OCI-LY3 (cell line): ENCODE measurements at regions not wholly inside any gene's neighbourhood (a gene's known extent, or its start where the extent isn't known, plus 50 kb on each side); places are given as distances from the start of the nearest gene placed in this dataset.

Experiments used
- H2AFZ ChIP-seq: fragments of 200-600, 300-600 bp; shearing (Covaris generic); 2 replicates; pipeline ENCODE4 v1.6.0; 2014; ENCODE audit warnings: antibody characterized with exemption, low read depth, low read length
- H3K27ac ChIP-seq: fragments of 200-600, 300-600 bp; sonication (generic); 2 replicates; pipeline ENCODE4 v1.5.1; 2014; ENCODE audit warnings: mild to moderate bottlenecking, low read length, moderate library complexity, mixed read lengths
- H3K27me3 ChIP-seq: fragments of 200-600, 300-600 bp; sonication (generic); 2 replicates; pipeline ENCODE4 v1.6.1; 2014; ENCODE audit warnings: low read depth, low read length, mixed read lengths
- H3K36me3 ChIP-seq: fragments of 200-600, 300-600 bp; sonication (generic); replicated peaks from 2 replicates; pipeline ENCODE3; 2014; ENCODE audit warnings: low read depth, low read length, mixed read lengths
- H3K4me1 ChIP-seq: fragments of 300-600, 200-600 bp; sonication (generic); 2 replicates; pipeline ENCODE4 v1.6.1; 2014; ENCODE audit warnings: low read length, mixed read lengths
- H3K4me2 ChIP-seq: fragments of 200-600, 300-600 bp; sonication (generic); 2 replicates; pipeline ENCODE4 v1.6.1; 2014; ENCODE audit warnings: low read length, mixed read lengths
- H3K4me3 ChIP-seq: fragments of 300-600, 200-600 bp; sonication (generic); 2 replicates; pipeline ENCODE4 v1.5.1; 2014; ENCODE audit warnings: antibody characterized with exemption, mild to moderate bottlenecking, low read length, moderate library complexity
- H3K79me2 ChIP-seq: fragments of 300-600, 200-600 bp; shearing (Covaris generic); 2 replicates; pipeline ENCODE4 v1.6.1; 2014; ENCODE audit warnings: mild to moderate bottlenecking, low read length, mixed read lengths
- H3K9ac ChIP-seq: fragments of 300-600, 200-600 bp; shearing (Covaris generic); 2 replicates; pipeline ENCODE4 v1.6.0; 2014; ENCODE audit warnings: mild to moderate bottlenecking, low read length, moderate library complexity
- H3K9me3 ChIP-seq: fragments of 200-600, 300-600 bp; shearing (Covaris generic); 2 replicates; pipeline ENCODE4 v1.6.1; 2014; ENCODE audit warnings: low read length, mixed read lengths; ENCODE audit not compliant: insufficient read depth
- H4K20me1 ChIP-seq: fragments of 200-600, 300-600 bp; sonication (generic); 2 replicates; pipeline ENCODE4 v1.6.1; 2016; ENCODE audit warnings: low read length, mixed read lengths; ENCODE audit not compliant: insufficient read depth
- CTCF ChIP-seq: fragments of 200-600, 300-600 bp; sonication (generic); IDR thresholded peaks from 2 replicates; pipeline ENCODE4 v1.5.1; 2014; ENCODE audit warnings: antibody characterized with exemption, low read length, low read depth
- EZH2phosphoT487 ChIP-seq: fragments of 200-600 bp; shearing (Covaris generic); IDR thresholded peaks from 2 replicates; pipeline ENCODE4 v1.6.1; 2018; ENCODE audit warnings: antibody characterized with exemption, mixed run types, low read depth

DNA sequence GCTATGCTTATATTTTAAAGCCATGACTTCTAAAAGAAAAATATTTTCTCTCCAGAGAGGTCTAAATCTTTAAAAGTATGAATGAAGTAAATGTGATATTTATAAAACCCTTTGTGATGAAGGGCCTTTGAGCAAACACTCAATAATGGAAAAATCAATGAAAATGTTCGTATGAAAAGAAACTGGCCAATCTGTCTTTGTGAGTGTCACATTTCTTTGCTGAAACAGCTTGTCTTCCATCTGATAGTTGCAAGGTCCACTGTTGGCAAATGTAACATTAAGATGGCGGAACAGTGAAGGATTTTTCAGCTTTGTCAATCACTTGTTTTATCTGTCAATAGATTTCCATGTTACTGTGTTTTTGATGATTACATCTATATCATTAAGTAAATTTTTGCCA lies 162.9 kb upstream of the GATA6 start:
- TF ChIP-seq CTCF, result no peak
- no peak for TF ChIP-seq EZH2phosphoT487
- no peak overlapping the region for H3K4me3 ChIP-seq
- H3K4me1 ChIP-seq, result no peaks in the 10 kb centered on the region

GRCh38 chr18:22009242-22009641 lies 160.1 kb upstream of the GATA6 start:
- TF ChIP-seq CTCF, result no peak
- H3K4me3 ChIP-seq, result no peak overlapping the region
- H3K9me3 ChIP-seq, result peaks cover 4% of the 10 kb centered on the region; the same call in 1 of the 2 replicates
- no peak overlapping the region for H3K9ac ChIP-seq
- H4K20me1 ChIP-seq, result no peaks in the 10 kb centered on the region
- no peaks in the 10 kb centered on the region for H3K36me3 ChIP-seq
- no peaks in the 10 kb centered on the region for H3K79me2 ChIP-seq
- H3K27ac ChIP-seq, result no peak overlapping the region
- H3K27me3 ChIP-seq, result no peaks in the 10 kb centered on the region
- no peak overlapping the region for H3K4me2 ChIP-seq
- no peaks in the 10 kb centered on the region for H3K4me1 ChIP-seq
- no peak overlapping the region for H2AFZ ChIP-seq

More for the DNA sequence above, 162.9 kb upstream of the GATA6 start:
- no peak overlapping the region for H3K27ac ChIP-seq
- H3K27me3 ChIP-seq, result no peaks in the 10 kb centered on the region
- no peak overlapping the region for H3K9ac ChIP-seq
- no peaks in the 10 kb centered on the region for H3K79me2 ChIP-seq
- H2AFZ ChIP-seq, result no peak overlapping the region
- H3K4me2 ChIP-seq, result no peak overlapping the region
- no peaks in the 10 kb centered on the region for H4K20me1 ChIP-seq
- no peaks in the 10 kb centered on the region for H3K36me3 ChIP-seq
- H3K9me3 ChIP-seq, result no peaks in the 10 kb centered on the region

- Histone ChIP-seq H2AFZ (no peak overlapping the region), H3K4me1 (no peaks in the 10 kb centered on the region), H3K4me2 (no peak overlapping the region), H3K27me3 (no peaks in the 10 kb centered on the region), H3K9me3 (peaks cover 4% of the 10 kb centered on the region; the same call in 1 of the 2 replicates), H3K27ac (no peak overlapping the region), H3K79me2 (no peaks in the 10 kb centered on the region), H4K20me1 (no peaks in the 10 kb centered on the region), H3K9ac (no peak overlapping the region), H3K36me3 (no peaks in the 10 kb centered on the region), H3K4me3 (no peak overlapping the region)
- TF ChIP-seq CTCF (no peak), EZH2phosphoT487 (no peak)
Observed at GRCh38 chr18:22013993-22014392, 155.4 kb upstream of the GATA6 start.

DNA sequence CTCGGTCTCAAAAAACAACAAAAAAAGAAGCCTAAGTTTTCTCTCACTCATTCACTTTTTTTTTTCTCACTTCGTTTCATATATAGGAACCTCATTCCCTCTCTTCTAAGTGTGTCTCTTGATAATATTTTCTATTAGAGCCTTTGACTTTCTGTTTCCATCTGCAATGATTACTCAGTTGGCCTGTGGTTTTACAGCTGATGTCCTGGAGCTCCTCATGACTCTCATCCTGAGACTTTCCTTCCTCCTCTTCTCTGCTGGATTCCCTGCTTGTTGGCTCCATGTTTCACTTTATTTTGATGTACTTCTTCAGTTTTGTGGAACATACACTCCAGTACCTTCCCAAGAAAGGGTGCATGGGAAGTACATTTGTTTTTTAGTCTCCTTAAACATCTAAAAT lies 154.2 kb upstream of the GATA6 start:
- Histone ChIP-seq H2AFZ (0 out of 2 replicates have a peak overlapping the region, but pooled peaks have one; percentile 15), H4K20me1 (no peaks in the 10 kb centered on the region), H3K36me3 (no peaks in the 10 kb centered on the region), H3K9me3 (peaks cover 4% of the 10 kb centered on the region; the same call in 1 of the 2 replicates), H3K27me3 (no peaks in the 10 kb centered on the region), H3K4me3 (no peak overlapping the region), H3K9ac (no peak overlapping the region), H3K4me1 (no peaks in the 10 kb centered on the region), H3K27ac (no peak overlapping the region), H3K4me2 (no peak overlapping the region), H3K79me2 (no peaks in the 10 kb centered on the region)
- TF ChIP-seq EZH2phosphoT487, result no peak
- TF ChIP-seq CTCF, result no peak
